IPS-20b (cell line): ENCODE measurements at regions not wholly inside any gene's neighbourhood (a gene's known extent, or its start where the extent isn't known, plus 50 kb on each side); places are given as distances from the start of the nearest gene placed in this dataset.
"Not testable (repeated sequence)": the region's sequence is repeated elsewhere in the genome, so short reads cannot be mapped to it uniquely, and the experiment has no call there.

Experiments
- H3K27ac ChIP-seq: one replicate; pipeline ENCODE4 v1.5.1; 2013; ENCODE audit warnings: low read length
- H3K27me3 ChIP-seq: 2 replicates; pipeline ENCODE4 v1.6.1; 2013; ENCODE audit warnings: mild to moderate bottlenecking, low read length, inconsistent platforms; ENCODE audit not compliant: insufficient read depth
- H3K36me3 ChIP-seq: 2 replicates; pipeline ENCODE4 v1.6.1; 2013; ENCODE audit warnings: low read depth, mild to moderate bottlenecking, inconsistent platforms, low read length, moderate library complexity; ENCODE audit not compliant: insufficient read depth
- H3K4me1 ChIP-seq: 2 replicates; pipeline ENCODE4 v1.6.1; 2013; ENCODE audit warnings: mild to moderate bottlenecking, control low read depth, inconsistent platforms, low read length, moderate library complexity; ENCODE audit not compliant: insufficient read depth
- H3K4me3 ChIP-seq: 2 replicates; pipeline ENCODE4 v1.5.1; 2013; ENCODE audit warnings: mild to moderate bottlenecking, low read length, inconsistent platforms
- H3K9ac ChIP-seq: 2 replicates; pipeline ENCODE4 v1.6.1; 2013; ENCODE audit warnings: low read depth, mild to moderate bottlenecking, inconsistent platforms, low read length, moderate library complexity
- H3K9me3 ChIP-seq: 2 replicates; pipeline ENCODE4 v1.6.1; 2013; ENCODE audit warnings: mild to moderate bottlenecking, low read depth, low read length, inconsistent platforms; ENCODE audit not compliant: insufficient read depth

GRCh38 chr7:109646594-109646993 is 1076.9 kb downstream of the DNAJB9 start:
- not testable (repeated sequence) for H3K36me3 ChIP-seq, H3K27me3 ChIP-seq, H3K27ac ChIP-seq, H3K4me3 ChIP-seq, H3K9ac ChIP-seq, H3K4me1 ChIP-seq, H3K9me3 ChIP-seq

GRCh38 chr7:109647263-109647662 is 1077.6 kb downstream of the DNAJB9 start:
- H3K27me3 ChIP-seq, H3K4me3 ChIP-seq, H3K9ac ChIP-seq, H3K36me3 ChIP-seq, H3K9me3 ChIP-seq, H3K4me1 ChIP-seq, H3K27ac ChIP-seq: not testable (repeated sequence)

GRCh38 chr7:109659261-109659660 is 1089.6 kb downstream of the DNAJB9 start:
- no peaks in the 10 kb centered on the region for H3K36me3 ChIP-seq
- H3K9ac ChIP-seq = no peak overlapping the region
- no peaks in the 10 kb centered on the region for H3K27me3 ChIP-seq
- no peak overlapping the region for H3K4me3 ChIP-seq
- H3K27ac ChIP-seq = no peak overlapping the region
- H3K9me3 ChIP-seq = no peaks in the 10 kb centered on the region
- no peaks in the 10 kb centered on the region for H3K4me1 ChIP-seq

- Histone ChIP-seq H3K4me3 (no peak overlapping the region), H3K9me3 (no peaks in the 10 kb centered on the region), H3K9ac (no peak overlapping the region), H3K27ac (no peak overlapping the region), H3K36me3 (no peaks in the 10 kb centered on the region), H3K4me1 (no peaks in the 10 kb centered on the region), H3K27me3 (no peaks in the 10 kb centered on the region)
Observed at GRCh38 chr7:109660401-109660800, 1090.7 kb downstream of the DNAJB9 start.

GRCh38 chr7:109663806-109664205 is 1094.1 kb downstream of the DNAJB9 start:
- Histone ChIP-seq H3K27ac (no peak overlapping the region), H3K27me3 (no peaks in the 10 kb centered on the region), H3K4me1 (no peaks in the 10 kb centered on the region; the same call in 1 of the 2 replicates), H3K9me3 (no peaks in the 10 kb centered on the region), H3K36me3 (no peaks in the 10 kb centered on the region), H3K9ac (no peak overlapping the region), H3K4me3 (no peak overlapping the region)

- H3K36me3 ChIP-seq, H3K9ac ChIP-seq: not testable (repeated sequence)
Observed at GRCh38 chr7:109687269-109687668, 1117.6 kb downstream of the DNAJB9 start.

GRCh38 chr7:109692613-109693012 is 1122.9 kb downstream of the DNAJB9 start:
- not testable (repeated sequence) for H3K9ac ChIP-seq, H3K27me3 ChIP-seq, H3K36me3 ChIP-seq, H3K4me1 ChIP-seq, H3K27ac ChIP-seq, H3K4me3 ChIP-seq
- peaks cover 18% of the 10 kb centered on the region for H3K9me3 ChIP-seq

More at GRCh38 chr7:109687269-109687668, 1117.6 kb downstream of the DNAJB9 start:
- not testable (repeated sequence) for H3K27me3 ChIP-seq, H3K27ac ChIP-seq, H3K9me3 ChIP-seq, H3K4me1 ChIP-seq, H3K4me3 ChIP-seq

GRCh38 chr7:109694149-109695071 is 1124.7 kb downstream of the DNAJB9 start:
- Histone ChIP-seq H3K4me1 (no peaks in the 10 kb centered on the region), H3K4me3 (no peak overlapping the region), H3K36me3 (no peaks in the 10 kb centered on the region), H3K27ac (no peak overlapping the region), H3K9ac (no peak overlapping the region), H3K27me3 (no peaks in the 10 kb centered on the region), H3K9me3 (peaks cover 18% of the 10 kb centered on the region)

GRCh38 chr7:109695419-109695818 is 1125.7 kb downstream of the DNAJB9 start:
- Histone ChIP-seq H3K4me3 (no peak overlapping the region), H3K4me1 (no peaks in the 10 kb centered on the region), H3K9me3 (peaks cover 18% of the 10 kb centered on the region), H3K27me3 (no peaks in the 10 kb centered on the region), H3K36me3 (no peaks in the 10 kb centered on the region), H3K9ac (no peak overlapping the region), H3K27ac (no peak overlapping the region)

- Histone ChIP-seq H3K27ac (no peak overlapping the region), H3K9ac (no peak overlapping the region)
Observed at GRCh38 chr7:109696723-109697122, 1127.0 kb downstream of the DNAJB9 start.

GRCh38 chr7:109699661-109700060 is 1130.0 kb downstream of the DNAJB9 start:
- H3K27ac ChIP-seq = no peak overlapping the region
- no peak overlapping the region for H3K9ac ChIP-seq
- H3K9me3 ChIP-seq = peaks cover 1% of the 10 kb centered on the region
- no peaks in the 10 kb centered on the region for H3K4me1 ChIP-seq
- no peaks in the 10 kb centered on the region for H3K36me3 ChIP-seq
- H3K27me3 ChIP-seq = no peaks in the 10 kb centered on the region
- H3K4me3 ChIP-seq = no peak overlapping the region

More at GRCh38 chr7:109696723-109697122, 1127.0 kb downstream of the DNAJB9 start:
- Histone ChIP-seq H3K4me3 (no peak overlapping the region), H3K4me1 (no peaks in the 10 kb centered on the region), H3K9me3 (peaks cover 18% of the 10 kb centered on the region), H3K36me3 (no peaks in the 10 kb centered on the region), H3K27me3 (no peaks in the 10 kb centered on the region)

GRCh38 chr7:109713366-109713765 is 1143.7 kb downstream of the DNAJB9 start:
- no peaks in the 10 kb centered on the region for H3K36me3 ChIP-seq

More at GRCh38 chr7:109713366-109713765, 1143.7 kb downstream of the DNAJB9 start:
- H3K4me3 ChIP-seq = no peak overlapping the region
- H3K9me3 ChIP-seq = no peaks in the 10 kb centered on the region
- no peaks in the 10 kb centered on the region for H3K27me3 ChIP-seq
- H3K4me1 ChIP-seq = no peaks in the 10 kb centered on the region
- H3K9ac ChIP-seq = no peak overlapping the region
- H3K27ac ChIP-seq = no peak overlapping the region
